ENCODE measurements at regions not wholly inside any gene's neighbourhood (a gene's known extent, or its start where the extent isn't known, plus 50 kb on each side); places are given as distances from the start of the nearest gene placed in this dataset.

DNA sequence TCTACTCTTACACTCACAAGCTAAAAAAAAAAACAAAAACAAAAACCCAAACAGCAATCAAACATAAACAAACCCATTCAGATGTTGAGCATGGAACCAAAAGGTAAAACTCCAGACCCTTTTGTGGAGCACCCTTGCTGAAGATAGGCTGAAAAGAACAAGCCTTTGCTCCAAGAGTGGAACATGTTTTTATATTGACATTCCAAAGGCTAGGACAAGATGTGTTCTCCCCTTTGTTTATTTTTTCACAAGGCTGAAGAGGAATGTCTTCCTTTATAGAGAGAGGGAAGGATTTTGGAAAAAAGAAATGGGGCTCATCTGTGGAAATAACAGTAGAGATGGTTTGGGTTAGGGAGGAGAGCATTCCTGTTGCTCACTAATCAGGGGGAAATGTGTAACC lies 87.2 kb upstream of the ELMO1 start:
- ATAC-seq (no peak), DNase-seq (no peak)
- Histone ChIP-seq H3K4me3 (no peak overlapping the region), H3K36me3 (no peaks in the 10 kb centered on the region), H3K27ac (no peak overlapping the region), H3K9me3 (no peaks in the 10 kb centered on the region), H3K27me3 (no peaks in the 10 kb centered on the region), H3K4me1 (peaks cover 0 to 6% of the 10 kb centered on the region in 2 donors)
- intact Hi-C loops (cut with DNase I) = no loop called here
- TF ChIP-seq, protein P1, sequence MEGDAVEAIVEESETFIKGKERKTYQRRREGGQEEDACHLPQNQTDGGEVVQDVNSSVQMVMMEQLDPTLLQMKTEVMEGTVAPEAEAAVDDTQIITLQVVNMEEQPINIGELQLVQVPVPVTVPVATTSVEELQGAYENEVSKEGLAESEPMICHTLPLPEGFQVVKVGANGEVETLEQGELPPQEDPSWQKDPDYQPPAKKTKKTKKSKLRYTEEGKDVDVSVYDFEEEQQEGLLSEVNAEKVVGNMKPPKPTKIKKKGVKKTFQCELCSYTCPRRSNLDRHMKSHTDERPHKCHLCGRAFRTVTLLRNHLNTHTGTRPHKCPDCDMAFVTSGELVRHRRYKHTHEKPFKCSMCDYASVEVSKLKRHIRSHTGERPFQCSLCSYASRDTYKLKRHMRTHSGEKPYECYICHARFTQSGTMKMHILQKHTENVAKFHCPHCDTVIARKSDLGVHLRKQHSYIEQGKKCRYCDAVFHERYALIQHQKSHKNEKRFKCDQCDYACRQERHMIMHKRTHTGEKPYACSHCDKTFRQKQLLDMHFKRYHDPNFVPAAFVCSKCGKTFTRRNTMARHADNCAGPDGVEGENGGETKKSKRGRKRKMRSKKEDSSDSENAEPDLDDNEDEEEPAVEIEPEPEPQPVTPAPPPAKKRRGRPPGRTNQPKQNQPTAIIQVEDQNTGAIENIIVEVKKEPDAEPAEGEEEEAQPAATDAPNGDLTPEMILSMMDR (IDR thresholded peaks at IDR 0.05) = no peak

- TF ChIP-seq, protein P1 (IDR thresholded peaks at IDR 0.05) = no peak
- H3K27ac ChIP-seq = no peak overlapping the region
- ATAC-seq (no peak), DNase-seq (no peak)
- no peaks in the 10 kb centered on the region for H3K27me3 ChIP-seq
- no peaks in the 10 kb centered on the region for H3K9me3 ChIP-seq
- H3K4me1 ChIP-seq = peaks cover 0 to 6% of the 10 kb centered on the region in 2 donors
- intact Hi-C loops (cut with DNase I) = no loop called here
- no peak overlapping the region for H3K4me3 ChIP-seq
- no peaks in the 10 kb centered on the region for H3K36me3 ChIP-seq
These were observed 88.0 kb upstream of the ELMO1 start for GRCh38 chr7:37536706-37537105.

DNA sequence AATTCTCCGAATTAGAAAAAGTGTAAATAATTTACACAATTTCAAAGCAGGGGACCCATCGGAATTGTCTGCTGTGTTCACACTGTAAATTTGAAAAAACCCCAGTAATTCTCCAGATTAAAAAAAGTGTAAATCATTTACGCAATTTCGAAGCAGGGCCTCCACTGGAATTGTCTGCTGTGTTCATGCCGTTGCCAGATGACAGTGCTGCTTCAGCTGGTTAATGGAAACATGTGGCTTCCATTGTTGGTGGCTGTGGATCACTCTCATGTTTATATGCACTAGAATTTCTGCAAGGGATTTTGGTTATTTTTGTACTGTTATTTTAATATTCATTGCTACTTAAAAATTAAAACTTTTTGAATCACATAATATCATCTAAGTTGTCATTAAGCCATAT lies 88.8 kb upstream of the ELMO1 start:
- Histone ChIP-seq H3K4me1 (peaks cover 0 to 6% of the 10 kb centered on the region in 2 donors), H3K27ac (no peak overlapping the region), H3K9me3 (no peaks in the 10 kb centered on the region), H3K4me3 (no peak overlapping the region), H3K27me3 (no peaks in the 10 kb centered on the region), H3K36me3 (no peaks in the 10 kb centered on the region)
- TF ChIP-seq, protein P1 (IDR thresholded peaks at IDR 0.05) = no peak
- no peak for ATAC-seq
- DNase-seq = no peak
- intact Hi-C loops (cut with DNase I) = no loop called here

GRCh38 chr7:37538945-37539344 lies 90.3 kb upstream of the ELMO1 start:
- H3K27me3 ChIP-seq = no peaks in the 10 kb centered on the region
- DNase-seq (no peak), ATAC-seq (no peak)
- no peaks in the 10 kb centered on the region for H3K9me3 ChIP-seq
- H3K4me1 ChIP-seq = peaks cover 0 to 6% of the 10 kb centered on the region in 2 donors
- intact Hi-C loops (cut with DNase I) = no loop called here
- no peak overlapping the region for H3K27ac ChIP-seq
- no peaks in the 10 kb centered on the region for H3K36me3 ChIP-seq
- no peak overlapping the region for H3K4me3 ChIP-seq
- TF ChIP-seq, protein P1 (IDR thresholded peaks at IDR 0.05) = no peak

- ATAC-seq = no peak
- TF ChIP-seq, protein P1 (IDR thresholded peaks at IDR 0.05) = no peak
- no peak overlapping the region for H3K4me3 ChIP-seq
- no peaks in the 10 kb centered on the region for H3K27me3 ChIP-seq
- no peaks in the 10 kb centered on the region for H3K4me1 ChIP-seq
- no peaks in the 10 kb centered on the region for H3K9me3 ChIP-seq
- H3K36me3 ChIP-seq = no peaks in the 10 kb centered on the region
- intact Hi-C loops (cut with DNase I) = no loop called here
- no peak overlapping the region for H3K27ac ChIP-seq
- no peak for DNase-seq
These were observed 92.3 kb upstream of the ELMO1 start for GRCh38 chr7:37540917-37541316.
